Inferior parietal cortex (tissue), 1 donor: ENCODE measurements at regions not wholly inside any gene's neighbourhood (a gene's known extent, or its start where the extent isn't known, plus 50 kb on each side); places are given as distances from the start of the nearest gene placed in this dataset.
"Not testable (repeated sequence)": the region's sequence is repeated elsewhere in the genome, so short reads cannot be mapped to it uniquely, and the experiment has no call there.

Experiments
- DNase-seq: peaks from one replicate; pipeline ENCODE4 v3.0.0-alpha.2; 2016; ENCODE audit errors: extremely low spot score

DNA sequence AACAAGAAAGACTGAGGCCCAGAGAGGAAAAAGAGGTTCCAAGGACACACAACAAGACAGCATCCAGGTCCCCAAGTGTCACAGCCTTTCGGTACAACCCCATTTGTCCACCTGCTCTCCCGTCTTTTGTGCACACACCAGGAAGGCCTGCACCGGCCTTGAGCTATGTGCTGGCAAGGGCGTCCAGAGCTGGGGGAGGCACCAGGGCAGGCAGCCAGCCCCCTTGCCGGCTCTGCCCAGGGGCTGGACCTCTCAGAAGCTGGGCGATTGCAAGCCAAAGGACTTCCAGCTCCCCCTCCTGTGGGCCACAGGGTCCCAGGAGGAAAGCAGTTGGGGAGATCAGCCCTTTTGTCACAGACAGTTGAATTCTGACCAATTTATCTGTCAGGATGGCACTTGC lies 210.5 kb downstream of the MN1 start:
- DNase-seq: no peak

DNA sequence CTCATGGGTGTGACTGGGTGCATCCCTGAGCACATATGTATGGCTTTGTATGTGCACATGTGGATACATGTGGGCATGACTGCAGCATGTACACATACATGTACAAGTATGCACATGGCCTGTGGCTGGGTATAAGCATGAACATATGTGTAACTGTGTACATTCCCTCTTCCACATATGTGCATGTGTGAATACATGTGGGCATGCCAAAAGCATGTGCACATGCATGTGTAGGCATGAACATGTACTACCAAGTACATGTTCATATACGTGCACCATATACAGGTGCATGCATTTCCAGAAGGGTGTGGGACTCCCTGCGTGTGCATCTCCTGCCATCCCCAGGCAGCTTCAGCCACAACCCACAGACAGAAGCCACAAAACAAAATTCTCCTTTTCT lies 208.2 kb downstream of the MN1 start:
- no peak for DNase-seq

DNA sequence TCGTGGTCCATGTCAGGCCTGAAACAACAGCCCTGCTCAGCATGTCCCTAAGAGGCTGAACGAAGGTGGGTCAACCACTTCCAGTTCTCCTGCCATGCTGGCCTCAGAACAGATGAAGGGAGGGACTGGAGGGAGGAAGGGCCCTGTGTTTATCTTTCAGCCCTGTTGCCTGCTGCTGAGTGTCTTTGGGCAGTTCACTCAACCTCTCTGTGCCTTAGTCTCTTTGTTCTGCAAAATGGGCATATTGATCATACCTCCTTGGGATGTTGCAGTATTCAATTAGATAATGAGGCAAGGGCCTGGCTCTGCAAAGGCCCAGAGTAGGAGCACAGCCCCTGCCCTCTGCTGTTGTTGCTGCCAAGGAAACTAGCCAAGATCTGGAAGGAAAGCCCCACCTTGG lies 207.5 kb downstream of the MN1 start:
- no peak for DNase-seq

DNA sequence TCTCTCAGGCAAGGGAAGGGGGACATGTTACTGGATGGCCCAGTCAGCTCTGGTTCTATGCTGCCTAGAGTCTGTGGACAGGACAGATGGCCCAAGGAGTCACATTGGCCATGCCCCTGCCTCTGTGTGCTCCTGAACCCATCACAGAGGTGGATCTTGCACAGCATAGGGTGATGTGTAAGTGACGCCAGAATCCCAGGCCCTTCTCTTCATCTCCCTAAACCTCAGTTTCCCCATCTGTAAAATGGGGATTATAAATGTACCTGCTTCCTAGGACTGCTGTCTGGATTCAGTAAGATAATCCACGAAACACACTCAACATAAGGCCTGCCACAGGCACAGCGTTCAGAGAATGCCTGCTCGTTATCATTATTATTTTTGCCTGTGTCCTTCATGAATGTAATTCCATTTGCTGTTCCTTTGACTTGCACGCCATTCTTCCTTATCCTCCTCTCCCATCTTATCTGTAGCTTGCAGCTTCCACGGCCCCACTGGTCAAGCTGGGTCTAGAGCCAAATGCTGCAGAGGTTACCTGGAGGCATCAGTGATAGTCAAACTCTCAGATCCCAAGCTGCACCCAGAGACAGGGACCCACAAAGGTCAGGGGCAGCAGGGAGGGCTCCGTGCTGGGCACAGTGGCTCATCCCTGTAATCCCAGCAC lies 207.0 kb downstream of the MN1 start:
- no peak for DNase-seq

DNA sequence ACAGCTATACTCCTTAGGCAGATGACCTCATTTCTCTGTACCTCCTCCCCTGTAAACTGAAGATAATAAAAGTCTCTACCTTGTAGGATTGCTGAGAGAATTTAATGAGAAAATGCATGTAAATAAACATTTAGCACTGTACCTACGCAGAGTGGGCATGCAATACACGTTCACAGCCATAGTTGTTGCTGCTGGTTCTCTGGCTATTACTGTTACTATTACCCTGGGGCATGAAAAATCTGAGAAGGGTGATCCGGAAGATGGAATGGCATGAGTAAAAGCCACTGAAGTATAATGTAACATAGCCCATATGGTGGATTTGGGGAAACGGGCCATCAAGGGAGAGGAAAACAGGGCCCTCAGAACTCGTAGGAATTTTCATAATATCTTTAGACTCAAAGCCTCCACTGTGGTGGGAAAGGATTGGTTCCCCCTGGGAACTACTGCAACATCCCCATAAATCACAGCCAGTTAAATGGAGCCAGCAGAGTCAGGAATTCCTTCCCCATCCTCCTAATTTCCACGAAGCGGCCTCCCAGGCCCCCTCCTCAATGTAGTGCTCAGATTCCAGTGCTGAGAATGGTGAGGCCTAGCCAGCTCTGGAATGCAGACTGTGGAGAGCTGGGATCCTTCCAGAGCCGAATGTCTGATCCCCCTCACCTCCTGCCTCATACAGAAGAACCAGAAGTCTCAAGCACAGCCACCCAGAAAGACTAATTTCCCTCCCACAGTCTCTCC lies 205.3 kb downstream of the MN1 start:
- no peak for DNase-seq

DNA sequence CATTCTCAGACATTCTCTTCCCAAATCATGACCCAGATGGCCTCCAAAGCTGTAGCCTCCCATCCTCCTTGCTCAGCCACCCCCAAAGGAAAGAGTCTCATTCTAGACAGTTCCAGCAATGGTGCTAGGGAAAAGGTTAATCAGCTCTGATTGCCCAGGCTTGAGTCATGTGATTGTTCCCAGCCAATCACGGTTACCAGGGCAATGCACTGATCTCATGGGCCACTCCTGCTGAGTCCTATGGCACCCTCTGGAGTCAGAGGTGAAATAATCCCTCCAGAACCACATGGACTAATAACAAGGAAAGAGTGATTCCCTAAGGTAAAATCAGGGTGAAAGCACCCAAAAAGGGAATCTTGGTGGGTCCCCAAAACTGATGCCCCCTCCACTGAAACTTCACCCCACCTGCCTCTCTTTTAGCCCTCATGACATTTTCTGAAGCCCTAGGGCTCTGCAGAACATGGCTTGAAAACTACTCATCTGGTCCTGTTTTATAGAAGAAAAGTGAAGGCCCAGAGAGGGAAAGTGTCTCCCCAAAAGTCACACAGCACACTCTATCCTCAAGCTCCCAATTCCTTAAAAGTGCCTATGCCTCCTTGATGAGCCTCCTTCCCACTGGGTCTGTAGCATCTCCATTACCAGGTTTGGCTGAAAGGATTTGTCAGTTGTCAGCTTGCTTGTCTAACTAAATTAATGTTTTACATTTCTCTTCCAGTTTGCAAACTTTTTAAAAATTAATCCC lies 203.7 kb downstream of the MN1 start:
- no peak for DNase-seq

DNA sequence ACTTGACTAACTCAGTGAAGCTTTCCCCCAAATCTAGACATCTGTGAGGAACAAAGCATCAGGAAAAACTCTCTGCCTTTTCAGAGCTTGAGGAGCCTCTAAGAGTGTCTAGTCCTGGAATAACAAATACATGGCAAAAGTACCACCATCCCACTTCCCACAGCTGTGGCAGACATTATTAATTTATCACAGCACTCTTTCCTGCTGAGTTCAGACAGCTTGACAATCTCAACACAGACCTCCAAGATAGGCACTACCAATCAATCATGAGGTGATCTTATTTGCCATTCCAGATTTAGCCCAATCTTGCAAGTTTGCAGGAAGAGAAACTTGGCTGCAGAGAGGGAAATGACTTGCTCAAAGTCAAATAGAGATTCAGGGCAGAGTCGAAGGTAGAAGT lies 202.8 kb downstream of the MN1 start:
- DNase-seq: no peak

DNA sequence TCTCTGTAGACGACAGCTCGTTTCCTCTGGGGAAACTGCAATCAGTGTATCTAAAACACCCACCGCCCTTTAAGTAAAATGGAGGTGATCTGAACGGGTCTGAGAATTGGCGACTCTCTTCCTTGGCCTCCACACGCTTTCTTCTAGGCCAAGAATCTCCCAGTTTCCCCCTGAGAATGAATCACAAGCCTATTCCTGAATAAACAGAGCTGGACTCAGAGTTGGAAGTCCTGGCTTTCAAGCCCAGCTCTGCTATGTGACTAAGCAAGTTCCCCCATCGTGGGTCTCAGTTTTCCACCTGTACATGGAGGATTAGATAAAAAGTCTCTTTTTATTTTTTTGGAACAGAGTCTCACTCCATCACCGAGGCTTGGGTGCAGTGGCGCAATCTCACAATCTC lies 200.4 kb downstream of the MN1 start:
- DNase-seq: no peak

DNA sequence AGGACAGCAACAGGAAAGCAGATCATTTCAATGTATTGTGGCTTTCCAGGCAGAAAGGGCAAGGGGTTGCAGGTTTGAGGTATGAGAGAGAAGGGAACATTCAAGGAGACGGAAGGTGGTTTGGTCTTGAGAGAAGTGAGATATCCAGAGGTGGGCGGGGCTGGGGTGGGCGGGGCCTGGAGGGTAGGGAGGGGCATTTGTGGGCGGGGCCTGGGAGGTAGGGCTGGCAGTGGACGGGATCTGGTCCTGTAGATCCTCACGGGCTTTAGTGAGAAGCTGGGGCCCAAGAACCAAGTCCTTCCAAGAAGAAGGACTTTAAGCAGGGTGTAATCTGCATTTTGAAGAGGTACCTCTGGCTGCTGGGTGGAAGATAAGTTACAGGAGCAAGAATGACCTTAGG lies 199.2 kb downstream of the MN1 start:
- DNase-seq: no peak

DNA sequence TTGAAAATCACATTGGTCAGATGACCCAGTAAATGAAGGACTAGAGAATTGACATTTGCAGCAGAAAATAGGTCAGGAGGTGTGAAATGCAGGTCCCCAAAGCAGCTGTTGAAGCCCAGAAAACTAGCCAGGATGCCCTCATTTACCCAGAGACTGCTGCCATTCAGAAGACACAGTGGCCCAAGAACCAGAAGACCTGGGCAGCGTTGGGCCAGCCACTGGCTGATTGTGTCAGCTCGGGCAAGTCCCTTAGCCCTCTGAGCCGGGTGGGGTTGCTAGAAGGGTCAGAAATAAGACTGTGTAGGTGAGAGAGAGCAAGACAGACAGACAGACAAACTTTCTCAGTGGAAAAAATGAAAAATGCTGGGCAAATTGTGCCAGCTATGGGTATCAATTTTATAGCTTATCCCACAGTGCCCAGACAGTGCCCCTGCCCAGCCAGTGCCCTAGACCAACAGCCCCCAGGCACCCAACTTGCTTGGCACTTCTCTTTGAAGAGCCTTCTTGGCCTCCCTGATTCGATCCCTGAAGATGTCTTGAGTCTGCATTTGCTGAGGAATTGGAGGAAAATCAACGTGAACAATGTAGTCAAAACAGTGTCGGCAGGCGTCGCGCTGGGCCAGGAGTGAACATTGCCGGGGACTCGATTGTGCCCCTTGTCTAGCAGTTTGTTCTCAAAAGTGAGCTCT lies 198.3 kb downstream of the MN1 start:
- DNase-seq: no peak

DNA sequence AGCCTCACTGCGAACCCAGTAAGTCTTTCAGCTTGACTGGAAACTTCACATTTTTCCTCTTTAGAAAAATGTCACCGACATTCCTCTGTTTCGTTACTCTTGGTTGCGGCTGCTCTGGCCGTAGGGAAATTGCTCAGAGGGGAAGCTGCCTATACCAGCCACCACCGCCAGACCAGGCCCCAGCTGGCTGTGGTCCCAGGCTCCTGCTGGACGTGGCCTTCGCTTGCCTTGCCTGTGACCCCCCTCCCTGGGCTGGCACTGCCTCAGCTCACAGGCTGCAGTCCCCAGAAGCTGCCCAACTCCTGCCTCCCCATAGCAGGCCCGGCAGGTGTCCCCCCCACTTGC lies 197.8 kb downstream of the MN1 start:
- DNase-seq: no peak

DNA sequence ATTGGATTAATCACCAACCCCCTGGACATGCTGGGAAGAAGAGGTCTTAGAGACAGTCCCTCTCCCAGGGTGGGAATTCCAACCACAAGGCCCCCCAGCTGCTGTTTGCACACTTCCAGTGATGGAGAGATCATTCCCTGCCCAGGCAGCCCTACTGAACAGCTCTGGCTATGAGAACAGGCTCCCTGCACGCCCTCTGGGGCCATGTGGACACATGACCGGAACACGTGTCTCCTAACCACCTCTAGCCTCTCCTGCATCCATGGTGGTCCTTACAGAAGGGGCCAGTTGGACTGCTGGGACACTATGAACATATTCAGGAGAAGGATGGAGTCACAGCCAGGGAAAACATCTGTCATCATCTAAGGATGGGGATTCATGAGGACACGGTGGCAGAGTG lies 196.2 kb downstream of the MN1 start:
- no peak for DNase-seq

DNA sequence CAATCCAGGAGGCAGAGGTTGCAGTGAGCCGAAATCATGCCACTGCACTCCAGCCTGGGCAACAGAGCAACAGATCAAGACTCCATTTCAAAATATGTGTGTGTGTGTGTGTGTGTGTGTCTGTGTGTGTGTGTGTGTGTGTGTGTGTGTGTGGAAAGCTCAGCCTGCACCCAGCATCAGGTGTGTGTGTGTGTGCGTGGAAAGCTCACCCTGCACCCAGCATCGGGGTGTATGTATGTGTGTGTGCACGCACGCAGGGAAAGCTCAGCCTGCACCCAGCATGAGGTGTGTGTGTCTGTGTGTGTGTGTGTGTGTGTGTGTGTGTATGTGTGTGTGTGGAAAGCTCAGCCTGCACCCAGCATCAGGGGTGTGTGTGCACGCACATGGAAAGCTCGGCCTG lies 193.8 kb downstream of the MN1 start:
- not testable (repeated sequence) for DNase-seq

DNA sequence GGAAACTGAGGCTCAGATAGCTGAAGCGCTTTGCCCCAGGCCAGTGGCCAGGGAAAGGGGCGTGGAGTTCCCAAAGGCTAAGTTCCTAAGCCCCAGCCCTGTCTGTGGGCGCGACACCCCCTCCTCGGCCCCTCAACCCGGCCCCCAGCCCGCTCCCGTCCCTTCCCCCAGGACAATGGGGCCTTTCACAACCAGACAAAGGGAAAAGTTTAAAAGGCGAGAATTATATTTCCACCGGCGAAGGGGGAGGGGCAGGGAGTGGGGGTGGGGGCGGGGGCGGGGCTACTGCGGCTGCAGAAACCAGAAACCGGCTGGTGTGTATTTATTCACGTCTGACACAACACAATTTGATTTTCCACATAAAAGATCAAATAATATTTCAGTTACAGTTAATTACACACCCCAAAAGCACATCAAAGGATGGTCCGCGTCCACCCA lies 192.1 kb downstream of the MN1 start:
- DNase-seq: no peak

DNA sequence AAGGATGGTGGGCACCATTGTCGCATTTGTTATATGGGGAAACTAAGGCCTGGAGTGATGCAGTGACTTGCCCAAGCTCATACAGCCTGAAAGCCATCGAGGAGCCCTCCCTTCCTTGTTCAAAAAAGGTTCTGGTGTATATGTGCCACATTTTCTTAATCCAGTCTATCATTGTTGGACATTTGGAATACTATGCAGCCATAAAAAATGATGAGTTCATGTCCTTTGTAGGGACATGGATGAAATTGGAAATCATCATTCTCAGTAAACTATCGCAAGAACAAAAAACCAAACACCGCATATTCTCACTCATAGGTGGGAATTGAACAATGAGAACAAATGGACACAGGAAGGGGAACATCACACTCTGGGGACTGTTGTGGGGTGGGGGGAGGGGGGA lies 191.4 kb downstream of the MN1 start:
- DNase-seq: not testable (repeated sequence)

DNA sequence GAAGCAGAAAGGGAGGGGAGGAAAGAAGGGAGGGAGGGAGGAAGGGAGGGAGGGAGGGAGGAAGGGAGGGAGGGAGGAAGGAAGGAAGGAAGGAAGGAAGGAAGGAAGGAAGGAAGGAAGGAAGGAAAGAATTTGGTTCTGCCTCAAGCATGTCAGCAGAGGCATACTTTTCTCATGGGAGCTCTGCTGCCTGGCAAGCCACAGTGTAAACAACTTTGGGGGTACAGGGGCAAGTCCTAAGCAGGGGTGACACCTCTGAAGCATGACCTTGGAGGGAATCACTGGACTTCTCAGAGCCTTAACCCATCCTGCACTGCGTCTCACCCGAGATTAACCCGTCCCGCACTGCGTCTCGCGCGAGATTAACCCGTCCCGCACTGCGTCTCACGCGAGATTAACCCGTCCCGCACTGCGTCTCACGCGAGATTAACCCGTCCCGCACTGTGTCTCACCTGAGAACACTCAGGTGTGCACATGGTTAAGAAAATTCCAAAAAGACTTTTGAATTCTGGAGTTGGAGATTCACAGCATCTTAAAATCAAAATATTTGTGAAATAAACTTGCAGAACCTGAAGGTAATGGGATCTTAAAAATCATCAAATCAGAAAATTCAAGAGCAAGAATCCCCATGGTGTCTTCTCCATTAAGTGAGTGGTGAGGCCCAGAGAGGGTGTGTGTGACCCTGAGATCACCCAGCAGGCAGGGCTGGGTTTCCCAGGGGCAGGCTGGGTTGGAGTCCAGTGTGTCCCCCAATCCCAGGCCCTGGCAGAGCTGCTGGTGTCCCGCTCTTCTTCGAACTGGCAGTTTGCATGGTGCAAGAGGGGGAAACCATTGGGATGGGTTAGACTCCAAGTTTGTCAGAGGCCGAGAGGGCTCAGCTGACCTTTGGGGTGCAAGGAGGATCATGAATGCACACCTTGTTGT lies 190.4 kb downstream of the MN1 start:
- DNase-seq: no peak

DNA sequence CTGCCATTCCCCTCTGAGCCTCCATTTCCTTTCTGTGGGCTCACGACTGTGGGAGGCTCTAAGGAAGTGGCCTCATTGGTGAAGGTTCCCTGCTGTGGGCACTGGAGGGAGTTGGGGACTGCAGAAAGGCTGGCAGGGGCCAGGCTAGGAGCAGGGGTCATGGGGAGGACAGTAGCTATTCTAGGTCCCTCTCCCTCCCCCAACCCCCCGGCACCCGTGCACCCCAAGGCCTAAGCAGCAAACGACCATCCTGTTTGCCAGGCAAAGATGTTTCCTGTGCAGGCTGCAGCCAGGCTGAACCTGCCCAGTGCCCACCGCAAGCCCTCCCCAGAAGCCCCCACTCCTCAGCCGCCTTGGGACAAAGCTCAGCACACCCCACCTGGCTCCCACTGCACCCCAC lies 189.4 kb downstream of the MN1 start:
- DNase-seq: no peak

DNA sequence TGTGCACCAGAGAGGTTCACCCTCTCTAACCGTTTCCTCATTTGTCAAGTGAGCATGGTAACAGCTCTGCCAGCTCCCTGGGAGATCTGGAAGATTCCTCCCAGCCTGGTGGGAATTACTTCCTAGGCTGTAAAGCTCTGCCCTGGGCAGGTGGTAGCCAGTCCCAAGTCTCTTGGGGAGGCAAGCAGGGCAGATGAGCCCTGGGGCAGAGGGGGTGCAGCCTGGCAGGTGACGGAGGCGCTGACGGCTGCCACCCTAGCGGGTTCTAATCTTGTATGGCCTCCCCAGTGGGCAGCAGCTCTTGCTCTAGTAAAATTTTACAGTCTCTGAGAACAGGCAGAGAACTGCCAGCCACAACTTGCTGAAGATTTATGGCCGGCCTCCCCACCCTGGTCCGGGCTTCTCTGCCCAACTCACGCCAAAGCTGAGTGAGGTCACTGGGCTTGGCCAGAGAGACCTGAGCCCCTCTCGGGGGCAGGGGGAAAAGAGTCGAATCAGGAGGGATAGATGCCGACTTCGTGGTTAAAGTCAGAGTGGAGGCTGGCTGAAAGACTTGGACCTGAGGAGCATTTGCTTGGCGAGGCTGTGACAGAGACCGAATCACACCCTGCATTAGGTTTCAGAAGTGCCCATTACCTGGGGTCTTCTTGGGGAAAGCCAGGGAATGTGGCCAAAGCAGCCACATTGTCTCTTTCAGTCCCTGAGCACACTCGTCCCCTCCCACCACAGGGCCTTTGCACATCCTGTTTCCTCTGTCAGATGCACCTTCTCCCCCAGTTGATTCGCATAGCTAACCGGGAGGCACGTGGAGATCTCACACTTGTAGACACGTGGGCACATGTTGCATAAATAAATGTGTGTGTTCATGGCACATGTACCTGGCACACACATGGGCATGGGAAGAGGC lies 188.2 kb downstream of the MN1 start:
- DNase-seq: no peak

DNA sequence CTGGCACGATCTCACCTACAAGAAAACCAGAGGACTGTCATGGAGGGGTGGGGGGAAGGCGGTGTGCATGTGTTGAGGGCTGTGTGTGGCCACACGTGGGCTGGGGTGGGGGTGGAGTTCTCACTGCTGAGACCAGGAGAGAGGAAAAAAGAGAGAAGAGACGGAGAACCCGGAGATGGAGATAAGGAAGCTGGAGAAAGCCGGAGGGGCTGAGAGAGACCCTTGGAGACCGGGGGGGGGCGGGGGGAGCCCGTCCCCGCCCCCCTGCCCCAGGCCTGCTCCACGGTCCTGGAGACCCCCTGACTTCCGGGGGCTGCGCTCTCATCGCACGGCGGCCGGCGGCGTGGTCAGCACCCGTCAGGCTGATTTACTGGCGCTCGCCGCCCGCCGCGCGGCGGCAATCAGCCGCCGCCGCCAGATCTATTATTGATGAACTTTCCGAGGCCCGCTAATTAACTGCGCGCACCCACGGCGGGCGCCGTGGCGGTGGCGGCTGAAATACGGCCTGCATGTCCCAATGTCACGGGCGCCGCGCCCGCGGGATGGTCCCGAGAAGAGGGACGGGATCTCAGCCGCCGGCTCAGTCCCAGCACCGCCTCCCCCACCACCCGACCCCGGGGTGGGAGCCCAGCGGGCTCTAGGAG lies 187.4 kb downstream of the MN1 start:
- DNase-seq: no peak

DNA sequence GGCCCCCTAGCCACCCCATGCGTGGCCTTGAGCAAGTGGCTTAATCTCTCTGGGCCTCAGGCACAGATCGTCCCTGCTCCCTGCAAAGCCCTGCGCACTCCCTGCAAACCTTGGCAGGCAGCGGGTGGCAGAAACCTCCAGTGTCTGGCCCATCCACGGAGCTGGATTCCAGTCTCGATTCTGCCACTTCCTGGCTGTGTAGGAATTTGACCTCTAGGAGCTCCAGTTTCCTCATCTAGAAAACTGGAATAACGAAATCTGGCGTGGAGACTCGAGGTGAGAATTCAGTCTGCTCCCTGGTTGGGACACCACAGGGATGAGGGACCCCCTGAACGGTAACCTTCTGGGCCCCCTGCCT lies 186.9 kb downstream of the MN1 start:
- no peak for DNase-seq
